Ishikawa (cell line): ENCODE measurements at regions not wholly inside any gene's neighbourhood (a gene's known extent, or its start where the extent isn't known, plus 50 kb on each side); places are given as distances from the start of the nearest gene placed in this dataset.

Source experiments
- EP300 ChIP-seq: IDR thresholded peaks from 2 replicates; pipeline ENCODE4 v1.6.1; 2012; ENCODE audit warnings: borderline replicate concordance
- MAX ChIP-seq: IDR thresholded peaks from 2 replicates; pipeline ENCODE4 v1.6.1; 2012
- NFIC ChIP-seq: IDR thresholded peaks from 2 replicates; pipeline ENCODE4 v1.6.1; 2012
- TAF1 ChIP-seq: IDR thresholded peaks from 2 replicates; pipeline ENCODE4 v1.6.1; 2012; ENCODE audit warnings: low read depth, mild to moderate bottlenecking
- TCF12 ChIP-seq: IDR thresholded peaks from 2 replicates; pipeline ENCODE4 v1.6.1; 2012; ENCODE audit warnings: low read depth
- YY1 ChIP-seq: IDR thresholded peaks from 2 replicates; pipeline ENCODE4 v1.6.1; 2012; ENCODE audit warnings: low read depth
- ZBTB7A ChIP-seq: IDR thresholded peaks from 2 replicates; pipeline ENCODE4 v1.6.1; 2012; ENCODE audit warnings: low read depth

- peak; percentile 48; the same call in 1 of the 2 replicates for TF ChIP-seq EP300
- TF ChIP-seq TCF12, result no peak
- no peak for TF ChIP-seq ZBTB7A
- TF ChIP-seq TAF1, result no peak
- no peak for TF ChIP-seq MAX
- TF ChIP-seq YY1, result peak; percentile 42; the same call in 1 of the 2 replicates
- 0 out of 2 replicates have a peak, but pooled peaks have one; percentile 33 for TF ChIP-seq NFIC
Observed at GRCh38 chr4:81647388-81647787, 175.7 kb upstream of the RASGEF1B start.
